Neural cell (in vitro differentiated cells): ENCODE measurements at regions not wholly inside any gene's neighbourhood (a gene's known extent, or its start where the extent isn't known, plus 50 kb on each side); places are given as distances from the start of the nearest gene placed in this dataset.

Experiments used
- H2AFZ ChIP-seq: fragments of 200-600, 300-800 bp; sonication (generic), shearing (Covaris generic); 2 replicates; pipeline ENCODE4 v1.6.0; 2014; ENCODE audit warnings: low read depth, mild to moderate bottlenecking, antibody characterized with exemption, low read length, moderate library complexity
- H3F3A ChIP-seq: fragments of 200-600 bp; shearing (Covaris generic); 2 replicates; pipeline ENCODE4 v1.6.1; 2016; ENCODE audit warnings: mild to moderate bottlenecking, moderate library complexity, mixed read lengths, antibody characterized with exemption, low read length; ENCODE audit not compliant: insufficient read depth, poor library complexity, severe bottlenecking
- H3K27ac ChIP-seq: fragments of 200-600, 300-800 bp; sonication (generic), shearing (Covaris generic); 2 replicates; pipeline ENCODE4 v1.5.1; 2014; ENCODE audit warnings: mild to moderate bottlenecking, low read length, moderate library complexity
- H3K27me3 ChIP-seq: fragments of 300-800, 200-600 bp; sonication (generic), shearing (Covaris generic); 2 replicates; pipeline ENCODE4 v1.6.0; 2014; ENCODE audit warnings: mild to moderate bottlenecking, low read depth, low read length, moderate library complexity; ENCODE audit not compliant: insufficient read depth
- H3K36me3 ChIP-seq: fragments of 300-800, 200-600 bp; sonication (generic), shearing (Covaris generic); 2 replicates; pipeline ENCODE4 v1.5.1; 2014; ENCODE audit warnings: mild to moderate bottlenecking, antibody characterized with exemption, low read length, moderate library complexity; ENCODE audit not compliant: insufficient read depth
- H3K4me2 ChIP-seq: fragments of 300-800, 200-600 bp; sonication (generic), shearing (Covaris generic); 2 replicates; pipeline ENCODE4 v1.6.0; 2014; ENCODE audit warnings: mild to moderate bottlenecking, low read length
- H3K4me3 ChIP-seq: fragments of 300-800, 200-600 bp; sonication (generic), shearing (Covaris generic); 2 replicates; pipeline ENCODE4 v1.5.1; 2014; ENCODE audit warnings: mild to moderate bottlenecking, low read length, moderate library complexity
- H3K79me2 ChIP-seq: fragments of 200-600 bp; shearing (Covaris generic); replicated peaks from 2 replicates; pipeline ENCODE4 v1.6.0; 2014; ENCODE audit warnings: mild to moderate bottlenecking, low read length, moderate library complexity; ENCODE audit not compliant: insufficient read depth
- H3K9ac ChIP-seq: fragments of 300-800, 200-600 bp; sonication (generic), shearing (Covaris generic); 2 replicates; pipeline ENCODE4 v1.6.1; 2016; ENCODE audit warnings: mild to moderate bottlenecking, low read length, mixed read lengths
- H3K9me2 ChIP-seq: fragments of 200-600 bp; shearing (Covaris generic); 2 replicates; pipeline ENCODE4 v1.6.1; 2016; ENCODE audit warnings: mild to moderate bottlenecking, low read length, mixed read lengths; ENCODE audit not compliant: insufficient read depth
- H3K9me3 ChIP-seq: fragments of 200-600, 300-800 bp; sonication (generic), shearing (Covaris generic); 2 replicates; pipeline ENCODE4 v1.6.1; 2016; ENCODE audit warnings: mild to moderate bottlenecking, mixed run types, low read length, moderate library complexity, mixed read lengths
- H4K20me1 ChIP-seq: fragments of 200-600 bp; shearing (Covaris generic); 2 replicates; pipeline ENCODE4 v1.6.1; 2016; ENCODE audit warnings: mild to moderate bottlenecking, mixed run types; ENCODE audit not compliant: insufficient read depth
- EP300 ChIP-seq: fragments of 450-650 bp; conservative IDR thresholded peaks from 2 replicates; pipeline ENCODE4 v1.6.1; 2014; ENCODE audit warnings: antibody characterized with exemption, mild to moderate bottlenecking, moderate library complexity; ENCODE audit not compliant: poor library complexity, severe bottlenecking
- EZH2 ChIP-seq: fragments of 200-600, 300-800 bp; shearing (Covaris generic), sonication (generic); IDR thresholded peaks from 2 replicates; pipeline ENCODE4 v1.6.1; 2014; ENCODE audit warnings: antibody characterized with exemption, low read length, borderline replicate concordance, mild to moderate bottlenecking; ENCODE audit not compliant: insufficient read depth, poor library complexity, severe bottlenecking
- MXI1 ChIP-seq: fragments of 450-650 bp; conservative IDR thresholded peaks from 2 replicates; pipeline ENCODE4 v1.6.1; 2014; ENCODE audit warnings: antibody characterized with exemption, mild to moderate bottlenecking; ENCODE audit not compliant: poor library complexity, severe bottlenecking
- POLR2AphosphoS5 ChIP-seq: IDR thresholded peaks from 2 replicates; pipeline ENCODE4 v1.6.1; 2012
- RAD21 ChIP-seq: fragments of 450-650 bp; conservative IDR thresholded peaks from 2 replicates; pipeline ENCODE4 v1.6.1; 2014; ENCODE audit warnings: antibody characterized with exemption, mild to moderate bottlenecking, moderate library complexity
- SMC3 ChIP-seq: fragments of 450-650 bp; conservative IDR thresholded peaks from 2 replicates; pipeline ENCODE4 v1.6.1; 2014; ENCODE audit warnings: antibody characterized with exemption, mild to moderate bottlenecking, moderate library complexity; ENCODE audit not compliant: poor library complexity
- TAF1 ChIP-seq: IDR thresholded peaks from 2 replicates; pipeline ENCODE4 v1.6.1; 2012; ENCODE audit warnings: low read depth
- TF ChIP-seq, protein P1 (sequence below): fragments of 450-650 bp; IDR thresholded peaks from 2 replicates; pipeline ENCODE4 v1.5.1; 2014; ENCODE audit warnings: antibody characterized with exemption, mild to moderate bottlenecking, moderate library complexity; ENCODE audit not compliant: poor library complexity, severe bottlenecking
- TF ChIP-seq, protein P2 (sequence below): IDR thresholded peaks from 2 replicates; pipeline ENCODE4 v1.6.1; 2012; ENCODE audit warnings: borderline replicate concordance

DNA sequence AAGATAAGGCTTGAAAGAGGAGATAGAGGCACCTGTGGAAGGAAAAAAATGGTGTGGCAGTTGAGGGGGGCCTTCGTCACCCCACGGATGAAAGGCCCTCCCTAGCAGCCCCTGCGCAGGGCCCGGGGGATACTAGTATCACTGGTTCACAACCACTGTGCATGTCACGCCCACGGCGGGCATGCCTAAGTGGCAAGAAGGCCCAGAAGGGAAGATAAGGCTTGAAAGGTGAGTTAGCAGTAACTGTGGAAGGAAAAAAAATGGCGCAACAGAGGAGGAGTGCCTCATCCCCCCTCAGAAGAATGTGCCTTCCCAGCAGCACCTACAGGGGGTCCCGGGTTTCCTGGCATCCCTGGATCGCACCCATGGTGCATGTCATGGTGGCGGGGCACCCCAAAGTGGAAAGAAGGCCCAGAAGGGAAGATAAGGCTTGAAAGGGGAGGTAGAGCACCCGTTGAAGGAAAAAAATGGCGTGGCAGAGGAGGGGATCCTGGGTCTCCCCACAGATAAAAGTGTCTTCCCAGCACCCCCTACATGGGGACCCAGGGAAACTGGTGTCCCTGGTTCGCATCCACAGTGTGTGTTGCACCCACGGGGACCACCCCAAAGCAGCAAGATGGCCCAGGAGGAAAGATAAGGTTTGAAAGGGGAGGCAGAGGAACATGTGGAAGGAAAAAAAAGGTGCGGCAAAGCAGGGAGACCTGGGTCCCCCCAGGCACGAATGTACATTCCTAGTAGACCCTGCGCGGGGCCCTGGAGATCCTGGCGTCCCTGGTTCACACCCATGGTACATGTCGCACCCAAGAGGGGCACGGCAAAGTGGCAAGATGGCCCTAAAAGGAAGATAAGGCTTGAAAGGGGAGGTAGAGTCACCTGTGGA lies 279.2 kb downstream of the ALG10 start:
- Histone ChIP-seq H3K9me2 (no peaks in the 10 kb centered on the region), H3K9me3 (peaks cover 13% of the 10 kb centered on the region), H3K27ac (no peak overlapping the region), H3K9ac (no peak overlapping the region), H2AFZ (no peak overlapping the region), H3K4me3 (no peak overlapping the region), H3K4me2 (no peak overlapping the region), H3K36me3 (no peaks in the 10 kb centered on the region), H3F3A (no peaks in the 10 kb centered on the region), H3K79me2 (no peaks in the 10 kb centered on the region), H4K20me1 (no peaks in the 10 kb centered on the region), H3K27me3 (no peaks in the 10 kb centered on the region)
- TF ChIP-seq, protein P1, sequence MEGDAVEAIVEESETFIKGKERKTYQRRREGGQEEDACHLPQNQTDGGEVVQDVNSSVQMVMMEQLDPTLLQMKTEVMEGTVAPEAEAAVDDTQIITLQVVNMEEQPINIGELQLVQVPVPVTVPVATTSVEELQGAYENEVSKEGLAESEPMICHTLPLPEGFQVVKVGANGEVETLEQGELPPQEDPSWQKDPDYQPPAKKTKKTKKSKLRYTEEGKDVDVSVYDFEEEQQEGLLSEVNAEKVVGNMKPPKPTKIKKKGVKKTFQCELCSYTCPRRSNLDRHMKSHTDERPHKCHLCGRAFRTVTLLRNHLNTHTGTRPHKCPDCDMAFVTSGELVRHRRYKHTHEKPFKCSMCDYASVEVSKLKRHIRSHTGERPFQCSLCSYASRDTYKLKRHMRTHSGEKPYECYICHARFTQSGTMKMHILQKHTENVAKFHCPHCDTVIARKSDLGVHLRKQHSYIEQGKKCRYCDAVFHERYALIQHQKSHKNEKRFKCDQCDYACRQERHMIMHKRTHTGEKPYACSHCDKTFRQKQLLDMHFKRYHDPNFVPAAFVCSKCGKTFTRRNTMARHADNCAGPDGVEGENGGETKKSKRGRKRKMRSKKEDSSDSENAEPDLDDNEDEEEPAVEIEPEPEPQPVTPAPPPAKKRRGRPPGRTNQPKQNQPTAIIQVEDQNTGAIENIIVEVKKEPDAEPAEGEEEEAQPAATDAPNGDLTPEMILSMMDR: no peak
- TF ChIP-seq EZH2: no peak
- no peak for TF ChIP-seq POLR2AphosphoS5
- TF ChIP-seq SMC3: no peak
- TF ChIP-seq, protein P2, sequence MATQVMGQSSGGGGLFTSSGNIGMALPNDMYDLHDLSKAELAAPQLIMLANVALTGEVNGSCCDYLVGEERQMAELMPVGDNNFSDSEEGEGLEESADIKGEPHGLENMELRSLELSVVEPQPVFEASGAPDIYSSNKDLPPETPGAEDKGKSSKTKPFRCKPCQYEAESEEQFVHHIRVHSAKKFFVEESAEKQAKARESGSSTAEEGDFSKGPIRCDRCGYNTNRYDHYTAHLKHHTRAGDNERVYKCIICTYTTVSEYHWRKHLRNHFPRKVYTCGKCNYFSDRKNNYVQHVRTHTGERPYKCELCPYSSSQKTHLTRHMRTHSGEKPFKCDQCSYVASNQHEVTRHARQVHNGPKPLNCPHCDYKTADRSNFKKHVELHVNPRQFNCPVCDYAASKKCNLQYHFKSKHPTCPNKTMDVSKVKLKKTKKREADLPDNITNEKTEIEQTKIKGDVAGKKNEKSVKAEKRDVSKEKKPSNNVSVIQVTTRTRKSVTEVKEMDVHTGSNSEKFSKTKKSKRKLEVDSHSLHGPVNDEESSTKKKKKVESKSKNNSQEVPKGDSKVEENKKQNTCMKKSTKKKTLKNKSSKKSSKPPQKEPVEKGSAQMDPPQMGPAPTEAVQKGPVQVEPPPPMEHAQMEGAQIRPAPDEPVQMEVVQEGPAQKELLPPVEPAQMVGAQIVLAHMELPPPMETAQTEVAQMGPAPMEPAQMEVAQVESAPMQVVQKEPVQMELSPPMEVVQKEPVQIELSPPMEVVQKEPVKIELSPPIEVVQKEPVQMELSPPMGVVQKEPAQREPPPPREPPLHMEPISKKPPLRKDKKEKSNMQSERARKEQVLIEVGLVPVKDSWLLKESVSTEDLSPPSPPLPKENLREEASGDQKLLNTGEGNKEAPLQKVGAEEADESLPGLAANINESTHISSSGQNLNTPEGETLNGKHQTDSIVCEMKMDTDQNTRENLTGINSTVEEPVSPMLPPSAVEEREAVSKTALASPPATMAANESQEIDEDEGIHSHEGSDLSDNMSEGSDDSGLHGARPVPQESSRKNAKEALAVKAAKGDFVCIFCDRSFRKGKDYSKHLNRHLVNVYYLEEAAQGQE: no peak
- no peak for TF ChIP-seq TAF1
- no peak for TF ChIP-seq EP300
- TF ChIP-seq MXI1: no peak
- TF ChIP-seq RAD21: no peak

DNA sequence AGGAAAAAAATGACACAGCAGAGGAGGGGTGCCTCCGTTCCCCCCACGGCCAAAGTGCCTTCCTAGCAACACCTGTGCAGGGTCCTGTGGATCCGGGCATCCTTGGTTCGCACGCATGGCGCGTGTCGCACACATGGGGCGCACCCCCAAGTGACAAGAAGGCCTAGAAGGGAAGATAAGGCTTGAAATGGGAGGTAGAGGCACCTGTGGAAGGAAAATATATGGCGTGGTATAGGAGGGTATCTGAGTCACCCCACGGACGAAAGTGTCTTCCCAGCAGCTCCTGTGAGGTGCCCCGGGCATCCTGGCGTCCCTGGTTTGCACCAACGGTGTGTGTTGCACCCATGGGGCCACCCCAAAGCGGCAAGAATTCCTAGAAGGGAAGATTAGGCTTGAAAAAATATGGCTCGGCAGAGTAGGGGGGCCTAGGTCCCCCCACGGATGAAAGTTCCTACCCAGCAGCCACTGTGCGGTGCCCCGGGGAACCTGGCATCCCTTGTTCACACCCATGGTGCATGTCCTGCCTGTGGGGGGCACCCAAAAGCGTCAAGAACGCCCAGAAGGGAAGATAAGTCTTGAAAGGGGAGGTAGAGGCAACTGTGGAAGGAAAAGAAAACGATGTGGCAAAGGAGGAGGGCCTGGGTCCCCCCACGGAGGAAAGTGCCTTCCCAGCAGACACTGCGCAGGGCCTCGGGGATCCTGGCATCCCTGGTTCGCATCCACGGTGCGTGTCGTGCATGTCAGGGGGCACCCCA lies 280.0 kb downstream of the ALG10 start:
- H3K9me2 ChIP-seq: no peaks in the 10 kb centered on the region
- no peak overlapping the region for H3K9ac ChIP-seq
- no peaks in the 10 kb centered on the region for H3K36me3 ChIP-seq
- peaks cover 13% of the 10 kb centered on the region for H3K9me3 ChIP-seq
- H3F3A ChIP-seq: no peaks in the 10 kb centered on the region
- no peaks in the 10 kb centered on the region for H4K20me1 ChIP-seq
- H3K79me2 ChIP-seq: no peaks in the 10 kb centered on the region
- H3K4me2 ChIP-seq: no peak overlapping the region
- H3K27ac ChIP-seq: no peak overlapping the region
- H2AFZ ChIP-seq: no peak overlapping the region
- TF ChIP-seq POLR2AphosphoS5 (no peak), RAD21 (no peak), EZH2 (no peak), EP300 (no peak), MXI1 (no peak), TAF1 (no peak), SMC3 (no peak)
- TF ChIP-seq, protein P2: no peak
- TF ChIP-seq, protein P1: no peak
- H3K27me3 ChIP-seq: no peaks in the 10 kb centered on the region
- H3K4me3 ChIP-seq: no peak overlapping the region
